Caki2 (cell line): ENCODE measurements at regions not wholly inside any gene's neighbourhood (a gene's known extent, or its start where the extent isn't known, plus 50 kb on each side); places are given as distances from the start of the nearest gene placed in this dataset.
"Not testable (repeated sequence)": the region's sequence is repeated elsewhere in the genome, so short reads cannot be mapped to it uniquely, and the experiment has no call there.

ENCODE experiments used
- DNase-seq: peaks from one replicate; pipeline ENCODE4 v3.0.0-alpha.2; 2015; ENCODE audit warnings: low read depth
- in situ Hi-C: cut with HindIII; loops from 2 replicates; pipeline ENCODE4 v1.10.0; 2016; ENCODE audit warnings: low sequenced_read_pairs, low pct_unique_long_range_greater_than_20kb, mixed read lengths

GRCh38 chr2:147181351-147182029 lies 663.3 kb upstream of the ACVR2A start:
- DNase-seq = no peak
- in situ Hi-C loops = no loop called here

GRCh38 chr2:147177071-147177857 lies 667.6 kb upstream of the ACVR2A start:
- no peak for DNase-seq
- in situ Hi-C loops = no loop called here

GRCh38 chr2:147174824-147175254 lies 670.0 kb upstream of the ACVR2A start:
- DNase-seq = no peak
- in situ Hi-C loops = no loop called here

GRCh38 chr2:147173798-147174197 lies 671.0 kb upstream of the ACVR2A start:
- no peak for DNase-seq
- in situ Hi-C loops = no loop called here

GRCh38 chr2:147173189-147173581 lies 671.6 kb upstream of the ACVR2A start:
- no peak for DNase-seq

DNA sequence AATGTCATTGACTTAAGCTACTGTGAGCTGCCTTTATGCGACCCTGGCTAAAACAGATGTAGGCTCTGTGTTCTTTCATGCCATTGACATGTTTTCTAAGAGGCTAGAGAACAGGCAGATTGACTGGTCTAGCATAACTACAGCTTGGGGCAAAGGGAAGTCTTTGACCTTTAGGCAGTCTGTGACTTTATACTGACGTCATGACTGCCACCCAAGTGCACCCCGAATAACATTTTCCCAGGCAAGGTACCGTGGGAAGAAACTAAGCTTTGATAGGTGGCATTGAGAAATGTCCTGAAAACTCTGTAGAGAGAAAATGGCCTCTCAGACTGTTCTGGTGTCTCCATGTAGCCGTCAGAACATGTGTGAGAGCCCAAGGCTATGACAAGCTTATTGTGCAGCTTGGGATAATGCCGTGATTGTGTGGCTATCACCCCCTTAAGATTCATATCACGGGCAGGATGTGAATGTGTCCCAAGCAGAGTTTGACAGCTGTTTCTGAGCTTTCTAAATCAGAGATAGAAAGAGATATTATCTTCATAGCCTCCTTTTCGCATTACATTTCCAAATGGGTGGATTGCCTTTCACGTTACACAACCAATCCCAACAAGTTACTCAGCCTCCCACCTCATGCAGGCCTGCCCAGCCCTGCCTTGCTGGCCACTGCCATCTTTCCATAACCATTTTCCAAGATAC lies 672.2 kb upstream of the ACVR2A start:
- in situ Hi-C loops = no loop called here
- no peak for DNase-seq

More at GRCh38 chr2:147173189-147173581, 671.6 kb upstream of the ACVR2A start:
- in situ Hi-C loops = no loop called here

DNA sequence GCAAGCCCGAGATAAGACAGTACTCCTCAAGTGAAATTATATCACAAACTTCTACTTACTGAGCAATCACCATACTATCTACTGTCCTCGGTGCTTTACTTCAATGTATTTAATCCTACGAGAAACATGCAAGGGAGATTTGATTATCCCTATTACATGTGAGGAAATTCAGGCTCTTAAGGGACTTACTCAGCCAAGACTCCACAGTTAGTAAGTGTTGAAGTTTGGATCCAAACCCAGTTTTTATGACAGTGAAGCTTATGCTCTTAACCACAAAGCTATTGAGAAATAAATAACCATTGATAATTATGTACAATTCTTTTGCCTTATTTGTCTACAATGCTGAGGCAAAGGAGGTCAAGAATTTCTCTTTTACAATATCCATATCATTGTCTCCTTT lies 672.9 kb upstream of the ACVR2A start:
- no peak for DNase-seq
- in situ Hi-C loops = no loop called here

- no peak for DNase-seq
- in situ Hi-C loops = no loop called here
Observed at GRCh38 chr2:147170932-147171331, 673.9 kb upstream of the ACVR2A start.

GRCh38 chr2:147165697-147166382 lies 679.0 kb upstream of the ACVR2A start:
- in situ Hi-C loops = no loop called here

DNA sequence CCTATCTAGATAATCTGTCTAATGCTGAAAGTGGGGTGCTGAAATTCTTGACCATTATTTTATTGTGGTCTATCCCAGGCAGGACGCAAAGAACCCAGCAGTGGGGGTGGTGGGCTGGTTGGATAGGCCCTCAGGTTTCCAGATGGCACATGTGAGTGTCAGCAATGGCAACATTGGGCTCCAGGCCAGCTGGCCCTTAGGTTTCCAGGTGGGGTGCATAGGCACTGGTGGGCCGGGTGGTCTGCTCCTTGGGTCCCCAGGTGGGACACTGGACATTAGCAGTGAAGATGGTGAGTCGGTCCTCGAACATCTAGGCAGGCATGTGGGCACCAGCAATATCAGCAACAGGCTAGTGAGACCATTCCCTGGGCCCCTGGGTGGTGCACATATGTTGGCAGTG lies 680.3 kb upstream of the ACVR2A start:
- DNase-seq = no peak
- in situ Hi-C loops = no loop called here

More at GRCh38 chr2:147165697-147166382, 679.0 kb upstream of the ACVR2A start:
- DNase-seq = no peak

DNA sequence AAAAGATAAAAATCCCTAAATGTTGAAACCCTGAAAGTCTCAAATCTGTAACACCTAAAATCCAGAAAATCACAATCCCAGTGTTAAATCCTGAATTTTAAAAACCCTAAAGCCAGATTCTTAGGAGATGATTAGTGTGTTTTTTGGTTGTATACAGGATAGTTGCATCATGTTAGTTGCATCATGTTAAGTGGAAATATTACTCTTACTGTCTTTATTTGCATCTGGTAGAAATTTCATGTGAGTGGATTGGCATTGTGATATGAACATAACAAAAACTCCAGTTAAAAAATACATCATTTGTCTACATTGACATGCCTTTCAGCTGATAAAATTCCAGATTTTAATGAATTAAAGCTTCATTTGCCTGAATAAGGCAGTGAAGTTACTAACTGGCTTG lies 683.1 kb upstream of the ACVR2A start:
- in situ Hi-C loops = no loop called here
- DNase-seq = no peak

- no peak for DNase-seq
- in situ Hi-C loops = no loop called here
Observed at GRCh38 chr2:147156970-147157369, 687.9 kb upstream of the ACVR2A start.

DNA sequence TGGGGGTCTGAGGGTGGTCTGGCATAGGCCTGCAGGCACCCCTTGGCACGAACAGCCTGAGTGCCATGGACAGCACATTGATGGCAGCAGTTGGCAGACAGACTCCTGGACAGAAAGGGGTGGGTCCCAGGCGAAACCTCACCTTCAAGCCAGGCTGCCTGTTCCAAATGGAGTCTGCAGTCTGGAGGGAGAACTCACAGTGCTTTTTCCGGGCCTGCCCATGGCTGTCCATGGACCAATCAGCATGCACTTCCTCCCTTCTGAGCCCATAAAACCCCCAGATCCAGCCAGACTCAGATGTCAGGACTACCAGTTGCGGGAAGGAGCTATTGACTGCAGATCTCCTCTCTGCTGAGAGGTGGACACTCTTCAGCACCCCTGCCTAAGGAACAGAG lies 694.6 kb upstream of the ACVR2A start:
- in situ Hi-C loops = no loop called here

GRCh38 chr2:147149575-147150240 lies 695.1 kb upstream of the ACVR2A start:
- in situ Hi-C loops = no loop called here
- DNase-seq = no peak

More for the DNA sequence above, 694.6 kb upstream of the ACVR2A start:
- DNase-seq = no peak

GRCh38 chr2:147147802-147148201 lies 697.0 kb upstream of the ACVR2A start:
- DNase-seq = no peak
- in situ Hi-C loops = no loop called here

DNA sequence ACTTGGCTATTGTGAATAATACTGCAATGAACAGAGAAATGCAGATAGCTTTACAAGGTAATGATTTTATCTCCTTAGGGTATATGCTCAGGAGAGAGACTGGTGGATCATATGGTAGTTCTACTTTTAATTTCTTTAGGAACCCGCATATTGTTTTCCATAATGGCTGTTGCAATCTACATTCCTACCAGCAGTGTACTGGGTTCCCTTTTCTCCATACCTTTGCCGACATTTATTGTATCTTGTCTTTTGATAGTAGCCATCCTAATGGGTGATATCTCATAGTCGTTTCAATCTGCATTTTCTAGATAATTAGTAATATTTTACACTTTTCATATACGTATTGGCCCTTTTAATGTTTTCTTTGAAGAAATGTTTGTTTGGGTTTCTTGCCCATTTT lies 702.9 kb upstream of the ACVR2A start:
- DNase-seq = no peak
- in situ Hi-C loops = no loop called here

- in situ Hi-C loops, DNase-seq: not testable (repeated sequence)
Observed at GRCh38 chr2:147139732-147140131, 705.1 kb upstream of the ACVR2A start.

DNA sequence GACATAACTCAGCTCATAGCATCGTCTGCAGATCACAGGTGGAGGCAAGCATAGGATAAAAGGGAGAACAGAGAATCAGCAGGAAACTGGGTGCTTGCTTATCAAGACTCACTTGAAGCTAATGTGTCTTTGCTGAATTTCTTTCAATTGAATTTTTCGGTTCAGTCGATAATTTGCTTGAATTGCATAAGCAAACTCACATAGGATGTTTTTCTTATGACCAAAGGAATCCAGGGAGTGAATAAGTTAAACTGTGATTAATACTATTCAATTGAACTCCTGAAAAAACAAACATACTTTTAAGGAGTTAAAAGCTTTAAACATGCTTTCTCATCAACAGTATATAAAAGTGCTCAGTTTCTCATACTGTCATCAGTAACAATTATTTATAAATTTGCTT lies 707.1 kb upstream of the ACVR2A start:
- in situ Hi-C loops = no loop called here
- no peak for DNase-seq
